Esophagus squamous epithelium (tissue), 5 donors: ENCODE measurements at regions not wholly inside any gene's neighbourhood (a gene's known extent, or its start where the extent isn't known, plus 50 kb on each side); places are given as distances from the start of the nearest gene placed in this dataset.

Experiments
- DNase-seq: peaks from one replicate; lab custom pipeline; 2025; lab: John Stamatoyannopoulos, UW
- H3K27ac ChIP-seq, 4 donors: fragments of 200-600 bp; sonication (generic); one replicate each; pipeline ENCODE4 v1.5.1; 2016 to 2019; ENCODE audit warnings: mild to moderate bottlenecking in 1 of 4
- H3K27me3 ChIP-seq, 4 donors: fragments of 200-600 bp; sonication (generic); 1 replicate in 3 of 4; 2 replicates in 1 of 4; pipeline versions ENCODE4 v1.5.1 to v1.6.0; 2017 to 2021; ENCODE audit warnings: antibody characterized with exemption in 1 of 4
- H3K36me3 ChIP-seq, 3 donors: fragments of 200-600 bp; sonication (generic); one replicate each; pipeline ENCODE4 v1.5.1; 2016 to 2019
- H3K4me1 ChIP-seq, 3 donors: fragments of 200-600 bp; sonication (generic); one replicate each; pipeline ENCODE4 v1.5.1; 2017 to 2019
- H3K4me3 ChIP-seq, 4 donors: fragments of 200-600 bp; sonication (generic); 1 replicate in 3 of 4; 2 replicates in 1 of 4; pipeline ENCODE4 v1.5.1; 2016 to 2019; ENCODE audit warnings: mild to moderate bottlenecking in 2 of 4, moderate library complexity in 1 of 4
- H3K9me3 ChIP-seq, 3 donors: fragments of 200-600 bp; sonication (generic); one replicate each; pipeline ENCODE4 v1.5.1; 2016 to 2019
- CTCF ChIP-seq, 6 experiments: fragments of 450-650 bp in 4 of 6; fragments of 200-600 bp in 2 of 6; sonication (generic) in 2 of 6; IDR thresholded peaks; one replicate each; pipeline ENCODE4 v1.5.1; 2016 to 2019; ENCODE audit warnings: antibody characterized with exemption in 6 of 6, mild to moderate bottlenecking in 4 of 6, moderate library complexity in 4 of 6
- POLR2A ChIP-seq, 4 donors: fragments of 450-650 bp; IDR thresholded peaks; one replicate each; pipeline ENCODE4 v1.6.1; 2017; ENCODE audit warnings: antibody characterized with exemption in 4 of 4, mild to moderate bottlenecking in 4 of 4, moderate library complexity in 3 of 4
- WGBS, 2 donors: methylation state at CpG; one replicate each; pipeline ENCODE4 v1.1.5; 2018; 5-methylcytosine and 5-hydroxymethylcytosine counted together
- intact Hi-C: fragments of 100-400 bp; cut with DNase I; formaldehyde crosslinking; loops from one replicate; pipeline ENCODE4 v1.15.0; 2022
- donor health status: DM: yes; HTN: yes; CAD: no.

GRCh38 chr3:144915202-144915601 is 943.6 kb downstream of the DIPK2A start:
- no peak for TF ChIP-seq CTCF (IDR thresholded peaks at IDR 0.05)
- H3K4me1 ChIP-seq: no peaks in the 10 kb centered on the region
- H3K36me3 ChIP-seq: no peaks in the 10 kb centered on the region
- DNase-seq: no peak
- WGBS, 2 donors: 76 to 90% methylated on average over 5 of the region's 5 CpGs
- H3K27ac ChIP-seq: no peak overlapping the region
- no peaks in the 10 kb centered on the region for H3K27me3 ChIP-seq
- H3K9me3 ChIP-seq: no peaks in the 10 kb centered on the region
- intact Hi-C loops: no loop called here
- H3K4me3 ChIP-seq: no peak overlapping the region

- TF ChIP-seq CTCF (IDR thresholded peaks at IDR 0.05) (no peak), POLR2A (IDR thresholded peaks at IDR 0.05) (no peak)
- Histone ChIP-seq H3K27me3 (no peaks in the 10 kb centered on the region), H3K27ac (no peak overlapping the region), H3K4me1 (peaks cover 0 to 7% (median 0%) of the 10 kb centered on the region in 3 donors), H3K9me3 (no peaks in the 10 kb centered on the region), H3K4me3 (no peak overlapping the region), H3K36me3 (no peaks in the 10 kb centered on the region)
- DNase-seq: no peak
- intact Hi-C loops: no loop called here
- WGBS, 2 donors: 49 to 100% methylated on average over 1 to 3 of the region's 4 CpGs
Observed at GRCh38 chr3:144921710-144922109, 950.1 kb downstream of the DIPK2A start.

- 18 to 21% methylated on average over 3 of the region's 3 CpGs for WGBS, 2 donors
- no peak for DNase-seq
- no peaks in the 10 kb centered on the region for H3K9me3 ChIP-seq
Observed at GRCh38 chr3:144923046-144923775, 951.6 kb downstream of the DIPK2A start.

GRCh38 chr3:144930431-144930830 is 958.8 kb downstream of the DIPK2A start:
- Histone ChIP-seq H3K4me3 (no peak overlapping the region), H3K36me3 (no peaks in the 10 kb centered on the region), H3K27ac (no peak overlapping the region), H3K4me1 (no peaks in the 10 kb centered on the region), H3K9me3 (no peaks in the 10 kb centered on the region), H3K27me3 (no peaks in the 10 kb centered on the region)
- no peak for DNase-seq
- intact Hi-C loops: no loop called here
- TF ChIP-seq CTCF (IDR thresholded peaks at IDR 0.05): no peak
- no peak for TF ChIP-seq POLR2A (IDR thresholded peaks at IDR 0.05)
- 89 to 93% methylated on average over 2 of the region's 2 CpGs for WGBS, 2 donors

More at GRCh38 chr3:144923046-144923775, 951.6 kb downstream of the DIPK2A start:
- Histone ChIP-seq H3K36me3 (no peaks in the 10 kb centered on the region), H3K4me1 (peaks cover 0 to 7% (median 0%) of the 10 kb centered on the region in 3 donors), H3K27ac (no peak overlapping the region), H3K27me3 (no peaks in the 10 kb centered on the region), H3K4me3 (no peak overlapping the region)
- TF ChIP-seq POLR2A (IDR thresholded peaks at IDR 0.05): no peak
- TF ChIP-seq CTCF (IDR thresholded peaks at IDR 0.05): no peak
- intact Hi-C loops: no loop called here

GRCh38 chr3:144931590-144931989 is 960.0 kb downstream of the DIPK2A start:
- Histone ChIP-seq H3K27me3 (no peaks in the 10 kb centered on the region), H3K4me3 (no peak overlapping the region), H3K27ac (no peak overlapping the region), H3K4me1 (no peaks in the 10 kb centered on the region), H3K36me3 (no peaks in the 10 kb centered on the region), H3K9me3 (peaks cover 0 to 4% (median 0%) of the 10 kb centered on the region in 3 donors)
- intact Hi-C loops: no loop called here
- no peak for DNase-seq
- WGBS, 2 donors: 80 to 100% methylated on average over 1 of the region's 1 CpG
- TF ChIP-seq CTCF (IDR thresholded peaks at IDR 0.05): no peak
- TF ChIP-seq POLR2A (IDR thresholded peaks at IDR 0.05): no peak
